GM19468 (cell line): ENCODE measurements at regions not wholly inside any gene's neighbourhood (a gene's known extent, or its start where the extent isn't known, plus 50 kb on each side); places are given as distances from the start of the nearest gene placed in this dataset.

Experiments used
- ATAC-seq: cut with Tn5 transposase; IDR thresholded peaks from one replicate; pipeline ENCODE4 v1.9.1; 2021; ENCODE audit warnings: mild to moderate bottlenecking, moderate library complexity, moderate number of reproducible peaks; ENCODE audit not compliant: unreplicated experiment; ENCODE audit errors: extremely low read depth

- no peak for ATAC-seq
These were observed 58.3 kb upstream of the LYST start for GRCh38 chr1:235925016-235925415.

- no peak for ATAC-seq
These were observed 56.8 kb upstream of the LYST start for GRCh38 chr1:235923466-235924021.

- ATAC-seq: no peak
These were observed 54.1 kb upstream of the LYST start for GRCh38 chr1:235920596-235921375.

- no peak for ATAC-seq
These were observed 53.2 kb upstream of the LYST start for GRCh38 chr1:235919833-235920441.

GRCh38 chr1:235919127-235919832 is 52.6 kb upstream of the LYST start:
- ATAC-seq: no peak

- ATAC-seq: no peak
These were observed 51.8 kb upstream of the LYST start for GRCh38 chr1:235918465-235918864.

GRCh38 chr1:235918032-235918431 is 51.3 kb upstream of the LYST start:
- ATAC-seq: no peak

GRCh38 chr1:235917267-235917811 is 50.6 kb upstream of the LYST start:
- peak; percentile 32 for ATAC-seq
